ENCODE measurements at regions not wholly inside any gene's neighbourhood (a gene's known extent, or its start where the extent isn't known, plus 50 kb on each side); places are given as distances from the start of the nearest gene placed in this dataset.

DNA sequence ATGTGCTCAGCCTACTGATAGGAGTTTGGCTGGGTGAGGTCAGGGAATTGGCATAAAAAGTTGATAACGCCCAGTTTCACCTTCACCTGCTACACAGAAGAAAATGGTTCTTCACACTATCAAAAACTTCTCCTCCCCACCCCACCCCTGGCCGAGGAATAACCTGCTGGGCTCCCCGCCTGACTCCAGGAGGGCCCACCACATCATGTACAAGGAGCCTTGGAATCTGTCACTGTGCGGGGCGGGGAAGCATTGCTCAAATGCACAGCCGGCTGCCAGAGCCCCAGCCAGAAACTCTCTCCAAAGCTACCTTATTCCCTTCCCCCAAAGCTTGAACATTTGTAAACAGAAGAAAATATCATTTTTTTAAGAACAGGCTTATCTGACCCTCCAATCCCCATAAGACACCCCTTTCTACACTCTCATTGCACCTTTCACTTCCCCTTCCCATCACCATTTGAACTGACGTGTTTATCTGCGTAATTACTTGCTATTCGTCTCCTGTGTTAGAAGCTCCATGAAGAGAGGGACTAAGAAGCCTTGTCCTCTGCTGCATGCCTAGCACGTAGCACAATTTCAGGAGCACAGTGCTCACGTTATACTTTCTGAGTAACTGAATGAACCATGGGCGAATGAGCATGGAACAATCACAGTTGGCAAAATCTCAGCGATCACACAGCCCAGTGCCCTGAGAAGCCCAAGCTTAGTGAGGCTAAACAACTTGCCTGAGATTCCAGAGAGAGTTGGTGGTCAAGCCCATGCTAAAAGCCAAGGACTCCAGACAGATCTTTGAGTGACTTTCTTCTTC lies 82.9 kb downstream of the HES1 start:
- DNase-seq: no peak

DNA sequence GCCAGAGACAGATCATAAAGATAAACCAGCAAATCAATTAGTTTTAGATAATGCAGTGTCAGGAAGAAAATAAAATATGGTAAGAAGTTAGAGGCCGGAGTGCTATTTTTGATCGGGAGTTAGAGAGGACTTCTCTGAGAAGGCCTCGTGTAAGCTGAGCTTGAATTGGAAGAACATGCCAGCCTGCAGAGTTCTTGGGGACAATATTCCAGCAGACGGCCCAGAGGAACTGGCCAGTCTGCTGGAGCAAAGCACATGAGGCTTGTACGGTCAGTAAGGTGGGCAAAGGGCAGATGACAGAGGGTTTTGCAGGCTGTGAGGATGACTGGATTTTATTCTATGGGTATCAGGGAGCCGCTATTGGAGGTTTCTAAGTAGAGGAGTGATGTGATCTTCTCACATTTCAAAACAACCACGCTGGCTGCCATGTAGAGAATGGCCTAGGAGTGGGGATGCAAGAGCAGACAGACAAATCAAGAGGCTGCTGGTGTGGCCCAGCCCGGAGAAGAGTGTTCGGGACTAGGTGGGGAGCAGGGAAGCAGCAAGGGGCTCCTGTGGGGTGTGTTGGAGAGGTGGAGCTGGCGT lies 84.0 kb downstream of the HES1 start:
- DNase-seq: no peak

- no peak for DNase-seq
Observed at GRCh38 chr3:194220901-194221326, 85.0 kb downstream of the HES1 start.

GRCh38 chr3:194221336-194221735 lies 85.4 kb downstream of the HES1 start:
- no peak for DNase-seq

GRCh38 chr3:194223951-194224350 lies 88.0 kb downstream of the HES1 start:
- no peak for DNase-seq

- no peak for DNase-seq
Observed at GRCh38 chr3:194224471-194225417, 88.8 kb downstream of the HES1 start.

GRCh38 chr3:194225418-194225812 lies 89.5 kb downstream of the HES1 start:
- DNase-seq: no peak

DNA sequence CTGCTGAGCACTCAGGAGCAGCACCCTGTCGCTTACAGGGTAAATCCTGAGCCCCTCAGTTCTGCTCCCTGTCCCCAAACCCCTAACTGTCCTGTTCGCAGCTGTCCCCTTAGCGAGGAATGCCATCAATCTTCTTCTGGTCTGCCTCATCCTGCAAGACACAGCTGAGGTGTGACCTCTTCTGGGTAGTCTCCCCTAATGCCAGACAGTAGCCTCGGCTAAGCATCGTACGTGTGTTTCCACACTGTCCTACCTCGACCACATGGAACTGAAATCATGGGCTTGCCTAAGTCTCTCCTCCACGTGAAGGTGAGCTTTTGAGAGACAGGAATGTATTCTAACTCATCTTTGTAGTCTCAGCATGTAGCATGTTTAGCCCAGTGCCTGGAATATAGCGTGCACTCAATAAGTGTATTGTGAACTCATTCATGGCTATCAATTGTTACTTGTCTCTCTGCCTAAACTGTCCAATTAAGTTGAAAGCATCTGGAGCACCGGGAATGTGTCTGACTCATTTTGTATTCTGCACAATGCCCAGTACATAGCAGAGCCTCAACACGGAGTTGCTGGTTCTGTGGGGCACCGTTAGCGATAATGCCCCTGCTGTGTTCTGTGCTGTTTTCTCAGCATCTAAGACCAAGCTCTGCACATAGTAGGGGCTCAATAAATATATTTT lies 90.2 kb downstream of the HES1 start:
- DNase-seq: no peak

DNA sequence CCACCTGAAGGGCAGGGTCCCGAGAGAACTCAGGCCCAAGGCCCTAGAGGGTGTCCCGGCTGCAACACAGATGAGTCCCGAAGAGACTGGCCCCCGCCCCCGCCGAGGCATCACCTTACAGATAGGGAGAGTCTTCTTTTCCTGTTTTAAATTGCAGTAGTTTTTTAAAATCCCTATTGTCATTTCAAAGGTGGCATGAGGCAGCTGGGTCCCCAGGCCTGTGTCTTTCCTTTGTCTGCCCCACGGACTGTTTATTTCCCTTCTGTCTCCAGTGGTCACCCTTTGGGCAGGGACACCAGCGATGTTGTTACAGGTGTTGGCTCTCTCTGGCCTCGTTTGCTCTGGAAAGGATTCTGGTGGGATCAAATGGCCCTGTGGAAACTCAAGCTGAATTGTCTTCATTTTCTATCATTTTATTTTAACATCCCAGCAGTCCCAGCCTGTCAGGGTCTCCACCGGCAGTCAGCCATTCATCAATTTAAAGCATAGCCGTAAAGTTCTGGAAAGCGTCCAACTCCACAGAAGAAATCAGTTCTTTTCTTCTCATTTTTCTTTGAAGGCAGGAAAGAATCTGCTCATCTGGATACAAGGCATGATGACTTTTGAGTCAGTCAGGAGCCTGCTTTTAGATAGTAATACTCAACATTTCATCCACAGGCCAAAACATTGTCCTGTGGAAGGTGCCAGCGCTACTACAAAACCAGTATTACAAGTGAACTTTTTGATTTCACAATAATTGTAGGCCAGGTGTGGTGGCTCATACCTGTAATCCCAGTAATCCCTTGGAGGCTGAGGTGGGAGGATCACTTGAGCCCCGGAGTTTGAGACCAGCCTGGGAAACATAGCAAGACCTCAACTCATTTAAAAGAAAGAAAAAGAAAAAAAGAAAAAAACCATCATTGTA lies 96.2 kb downstream of the HES1 start:
- DNase-seq: no peak

DNA sequence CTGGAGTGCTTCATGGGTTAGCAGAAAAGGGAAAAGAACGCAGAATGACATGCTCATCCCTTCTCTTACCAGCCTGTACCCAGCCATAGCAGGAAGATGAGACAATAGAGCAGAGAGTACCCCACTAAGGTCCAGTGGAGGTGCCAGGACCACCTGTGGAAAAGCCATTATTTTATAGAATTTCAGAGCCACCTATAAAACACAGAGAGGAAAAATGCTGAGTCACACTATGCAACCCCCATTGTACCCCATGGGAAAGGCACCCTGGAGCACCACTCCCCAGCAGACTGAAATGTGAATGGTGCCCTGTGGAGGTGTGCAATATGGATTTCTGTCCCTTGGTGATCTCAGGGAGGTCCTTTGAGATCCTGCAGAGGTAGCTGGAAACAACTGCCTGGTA lies 97.2 kb downstream of the HES1 start:
- no peak for DNase-seq

DNA sequence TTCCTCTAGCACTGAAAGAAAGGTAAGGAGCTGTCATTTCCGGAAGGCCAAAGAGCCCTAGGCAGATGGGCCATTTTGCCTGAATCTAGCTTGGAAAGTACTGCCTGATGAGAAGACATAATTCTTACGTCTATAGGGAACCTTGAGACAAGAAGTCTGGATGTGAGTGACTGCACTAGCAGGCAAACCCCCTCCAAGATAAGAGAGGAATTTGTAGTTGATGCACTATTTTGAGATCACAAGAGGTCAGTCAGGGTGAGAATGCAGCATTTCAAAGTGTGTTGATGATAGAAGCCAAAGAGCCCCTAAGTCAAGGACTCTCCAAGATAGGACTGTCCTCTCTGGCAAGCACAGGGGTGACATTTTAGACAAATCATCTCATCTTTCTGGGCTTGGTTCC lies 99.2 kb downstream of the HES1 start:
- DNase-seq: no peak

GRCh38 chr3:194237110-194237509 lies 101.2 kb downstream of the HES1 start:
- no peak for DNase-seq

- no peak for DNase-seq
Observed at GRCh38 chr3:194240766-194241165, 104.8 kb downstream of the HES1 start.

GRCh38 chr3:194243172-194243837 lies 107.4 kb downstream of the HES1 start:
- DNase-seq: no peak

- no peak for DNase-seq
Observed at GRCh38 chr3:194244167-194244566, 107.0 kb downstream of the CPN2 start.

DNA sequence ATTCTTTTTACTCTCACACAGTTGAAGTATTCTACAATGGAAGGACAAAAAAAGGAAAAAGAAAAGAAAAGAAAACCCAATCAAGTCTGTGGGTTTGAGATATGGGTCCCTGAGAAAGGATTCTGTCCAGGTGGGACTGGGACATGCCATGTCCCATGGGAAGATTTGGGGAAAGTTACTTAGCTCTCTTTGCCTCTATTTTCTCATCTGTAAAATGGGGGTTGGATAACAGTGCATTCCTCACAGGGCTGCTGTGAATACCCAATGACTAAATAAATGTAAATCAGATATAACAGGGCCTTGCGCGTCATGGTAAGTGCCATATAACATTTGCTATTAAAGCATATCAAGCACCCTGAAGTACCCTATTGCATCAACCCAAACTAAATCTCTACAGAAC lies 105.7 kb downstream of the CPN2 start:
- no peak for DNase-seq

DNA sequence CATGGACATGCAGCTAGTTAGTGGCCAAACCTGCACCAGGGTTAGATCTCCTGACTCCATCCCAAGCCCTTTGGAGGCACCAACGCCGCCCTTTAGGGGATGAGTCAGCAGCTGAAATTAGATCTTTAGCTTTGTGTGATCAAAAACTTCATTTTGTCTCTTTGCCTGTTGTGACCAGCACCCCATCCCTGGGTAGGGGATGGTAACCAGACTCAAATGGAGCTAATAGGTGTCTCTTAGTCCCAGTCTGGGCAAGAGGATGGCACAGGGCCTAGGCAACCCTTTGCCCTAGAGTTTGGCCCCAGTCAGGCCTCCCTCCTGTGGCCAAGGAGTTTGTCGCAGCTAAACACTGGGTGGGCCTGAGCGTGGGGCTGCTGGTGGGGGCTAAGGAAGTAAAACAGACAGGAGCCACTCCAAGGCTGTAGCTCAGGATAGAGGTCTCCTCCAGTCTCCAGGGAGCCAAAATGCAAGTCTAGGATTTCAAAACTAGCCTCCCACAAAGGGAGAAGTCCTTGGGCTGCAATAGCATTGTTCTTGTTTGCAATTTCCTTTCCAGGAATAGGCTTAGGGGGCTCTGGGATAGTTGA lies 105.1 kb downstream of the CPN2 start:
- no peak for DNase-seq

DNA sequence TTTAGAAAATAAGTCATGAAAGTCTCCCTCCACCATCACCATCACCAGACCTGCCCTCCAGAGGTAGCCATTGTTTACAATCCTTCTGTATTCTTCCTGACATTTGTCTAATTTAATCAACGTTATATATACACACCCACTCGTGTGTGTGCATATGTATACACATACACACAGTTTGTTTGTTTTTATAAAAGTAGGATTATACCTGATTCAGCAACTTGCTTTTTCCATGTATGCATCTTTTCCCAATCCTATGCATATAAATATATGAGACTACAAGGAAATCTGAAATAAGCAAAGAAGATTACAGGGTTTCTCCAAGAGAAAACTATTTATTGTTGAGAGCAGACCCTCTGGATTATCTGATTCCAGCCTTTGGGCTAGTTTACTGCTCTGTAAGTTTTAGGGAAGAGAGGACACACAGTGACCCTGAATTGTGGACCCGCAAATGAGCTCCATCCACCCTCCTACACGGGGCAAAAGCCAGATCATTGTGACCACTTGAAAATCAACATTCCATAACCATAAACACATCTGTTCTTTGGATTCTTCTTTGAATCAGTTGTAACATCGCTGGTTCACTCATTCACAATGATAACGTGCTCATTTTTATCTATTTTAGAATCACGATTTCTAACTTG lies 104.3 kb downstream of the CPN2 start:
- no peak for DNase-seq

- no peak for DNase-seq
Observed at GRCh38 chr3:194247350-194247740, 103.8 kb downstream of the CPN2 start.

GRCh38 chr3:194249323-194250097 lies 101.6 kb downstream of the CPN2 start:
- DNase-seq: no peak
